Sigmoid colon (tissue), 4 donors: ENCODE measurements at regions not wholly inside any gene's neighbourhood (a gene's known extent, or its start where the extent isn't known, plus 50 kb on each side); places are given as distances from the start of the nearest gene placed in this dataset.

Source experiments
- CTCF ChIP-seq, 4 experiments: fragments of 450-650 bp in 3 of 4; fragments of 200-600 bp in 1 of 4; IDR thresholded peaks; one replicate each; pipeline ENCODE4 v1.5.1; 2016 to 2019; ENCODE audit warnings: antibody characterized with exemption in 4 of 4, mild to moderate bottlenecking in 3 of 4, moderate library complexity in 2 of 4
- EP300 ChIP-seq, 4 donors: sonication (generic); formaldehyde crosslinking; IDR thresholded peaks; one replicate each; pipeline ENCODE4 v1.6.1; 2017; ENCODE audit warnings: antibody characterized with exemption in 4 of 4
- POLR2A ChIP-seq, 2 donors: fragments of 450-650 bp; IDR thresholded peaks; one replicate each; pipeline ENCODE4 v1.6.1; 2016; ENCODE audit warnings: antibody characterized with exemption in 2 of 2, mild to moderate bottlenecking in 2 of 2, moderate library complexity in 2 of 2
- POLR2AphosphoS5 ChIP-seq, 4 donors: sonication (generic); formaldehyde crosslinking; IDR thresholded peaks; one replicate each; pipeline ENCODE4 v1.6.1; 2017; ENCODE audit warnings: antibody characterized with exemption in 4 of 4

DNA sequence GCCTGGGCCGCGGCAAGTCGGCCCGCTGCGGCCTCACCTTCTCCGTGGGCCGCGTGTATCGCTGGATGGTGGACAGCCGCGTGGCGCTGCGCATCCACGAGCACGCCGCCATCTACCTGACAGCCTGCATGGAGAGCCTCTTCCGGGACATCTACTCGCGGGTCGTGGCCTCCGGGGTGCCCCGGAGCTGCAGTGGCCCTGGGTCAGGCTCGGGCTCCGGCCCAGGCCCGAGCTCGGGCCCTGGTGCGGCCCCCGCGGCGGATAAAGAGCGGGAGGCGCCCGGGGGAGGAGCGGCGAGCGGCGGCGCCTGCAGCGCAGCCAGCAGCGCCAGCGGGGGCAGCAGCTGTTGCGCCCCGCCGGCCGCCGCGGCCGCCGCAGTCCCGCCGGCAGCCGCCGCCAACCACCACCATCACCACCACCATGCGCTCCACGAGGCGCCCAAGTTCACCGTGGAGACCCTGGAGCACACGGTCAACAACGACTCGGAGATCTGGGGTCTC lies 226.2 kb upstream of the CRY1 start:
- TF ChIP-seq CTCF (IDR thresholded peaks at IDR 0.05) = no peak
- TF ChIP-seq POLR2A (IDR thresholded peaks at IDR 0.05) = no peak
- TF ChIP-seq POLR2AphosphoS5 (IDR thresholded peaks at IDR 0.05) = no peak
- TF ChIP-seq EP300 (IDR thresholded peaks at IDR 0.05) = no peak
